ENCODE measurements at regions not wholly inside any gene's neighbourhood (a gene's known extent, or its start where the extent isn't known, plus 50 kb on each side); places are given as distances from the start of the nearest gene placed in this dataset.
A peak's percentile ranks its signal among the peaks of the same experiment; 100 is the strongest.
"Not testable (repeated sequence)": the region's sequence is repeated elsewhere in the genome, so short reads cannot be mapped to it uniquely, and the experiment has no call there.

- no peak for DNase-seq
Measured at GRCh38 chrX:140163371-140164159, 198.2 kb upstream of the CXorf66 start.

- DNase-seq: no peak
Measured at GRCh38 chrX:140157611-140158010, 192.3 kb upstream of the CXorf66 start.

GRCh38 chrX:140157143-140157542, 191.8 kb upstream of the CXorf66 start:
- no peak for DNase-seq

- DNase-seq: no peak
Measured at GRCh38 chrX:140151316-140151715, 186.0 kb upstream of the CXorf66 start.

GRCh38 chrX:140149761-140150160, 184.4 kb upstream of the CXorf66 start:
- DNase-seq: no peak

- DNase-seq: peak; percentile 14
Measured at GRCh38 chrX:140141444-140142029, 176.2 kb upstream of the CXorf66 start.

GRCh38 chrX:140138492-140138891, 173.2 kb upstream of the CXorf66 start:
- not testable (repeated sequence) for DNase-seq

- DNase-seq: not testable (repeated sequence)
Measured at GRCh38 chrX:140138065-140138464, 172.7 kb upstream of the CXorf66 start.

- DNase-seq: no peak
Measured at GRCh38 chrX:140132937-140133336, 167.6 kb upstream of the CXorf66 start.

GRCh38 chrX:140123446-140123845, 158.1 kb upstream of the CXorf66 start:
- no peak for DNase-seq

- not testable (repeated sequence) for DNase-seq
Measured at GRCh38 chrX:140114059-140114458, 148.7 kb upstream of the CXorf66 start.

- no peak for DNase-seq
Measured at GRCh38 chrX:140110081-140110650, 144.8 kb upstream of the CXorf66 start.

GRCh38 chrX:140104760-140105159, 139.4 kb upstream of the CXorf66 start:
- DNase-seq: no peak

- no peak for DNase-seq
Measured at GRCh38 chrX:140099221-140099620, 133.9 kb upstream of the CXorf66 start.

GRCh38 chrX:140092121-140092520, 126.8 kb upstream of the CXorf66 start:
- DNase-seq: no peak

- DNase-seq: peak; percentile 14
Measured at GRCh38 chrX:140091125-140091886, 126.0 kb upstream of the CXorf66 start.

GRCh38 chrX:140090800-140091124, 125.4 kb upstream of the CXorf66 start:
- DNase-seq: no peak

GRCh38 chrX:140088438-140088837, 123.1 kb upstream of the CXorf66 start:
- no peak for DNase-seq

- DNase-seq: no peak
Measured at GRCh38 chrX:140087875-140088274, 122.6 kb upstream of the CXorf66 start.

GRCh38 chrX:140086691-140087090, 121.4 kb upstream of the CXorf66 start:
- no peak for DNase-seq

- DNase-seq: not testable (repeated sequence)
Measured at GRCh38 chrX:140074851-140075250, 109.5 kb upstream of the CXorf66 start.

- no peak for DNase-seq
Measured at GRCh38 chrX:140071037-140071436, 105.7 kb upstream of the CXorf66 start.

GRCh38 chrX:140065961-140066662, 100.8 kb upstream of the CXorf66 start:
- DNase-seq: no peak
